HG02852 (cell line): ENCODE measurements at regions not wholly inside any gene's neighbourhood (a gene's known extent, or its start where the extent isn't known, plus 50 kb on each side); places are given as distances from the start of the nearest gene placed in this dataset.
"Not testable (repeated sequence)": the region's sequence is repeated elsewhere in the genome, so short reads cannot be mapped to it uniquely, and the experiment has no call there.

ENCODE experiments used
- ATAC-seq: cut with Tn5 transposase; IDR thresholded peaks from one replicate; pipeline ENCODE4 v1.9.1; 2021; ENCODE audit warnings: mild to moderate bottlenecking, moderate library complexity; ENCODE audit not compliant: unreplicated experiment

DNA sequence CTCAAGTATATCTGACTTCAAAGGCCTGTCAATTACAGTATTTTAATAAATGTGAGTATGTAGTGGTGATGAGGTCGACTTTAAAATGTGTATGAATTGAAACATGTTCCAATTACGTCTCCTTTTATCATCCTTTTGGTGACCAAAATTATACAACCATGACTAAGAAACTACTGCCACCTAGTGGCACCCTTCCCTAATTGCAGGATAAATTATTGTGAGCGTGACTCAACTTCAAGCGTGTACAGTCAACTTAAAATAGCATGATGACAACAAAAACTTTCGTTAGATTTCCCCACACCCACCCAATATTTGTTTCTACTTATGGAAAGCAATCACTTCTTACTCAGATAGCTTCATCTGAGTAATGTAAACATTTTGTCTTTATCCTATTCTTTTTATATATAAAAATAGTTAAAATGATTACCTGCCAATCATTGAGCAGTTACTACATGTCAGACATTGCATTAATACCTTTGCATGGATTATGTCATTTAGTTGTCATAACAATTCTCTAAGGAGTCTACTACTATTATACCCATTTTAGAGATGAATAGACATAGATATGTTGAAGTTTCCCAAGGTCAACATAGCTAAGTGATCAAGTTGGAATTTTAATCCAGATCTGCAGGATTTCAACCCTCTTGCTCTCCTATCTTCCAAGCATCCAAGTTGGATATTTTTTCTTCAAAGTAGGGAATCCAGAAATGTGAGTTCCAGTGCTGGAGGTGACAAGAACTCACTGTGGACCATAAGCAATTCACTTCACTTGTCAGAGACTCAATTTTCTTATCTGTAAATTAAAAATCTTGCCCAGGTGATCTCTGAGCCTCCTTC is 106.0 kb downstream of the MEX3B start:
- ATAC-seq = no peak

DNA sequence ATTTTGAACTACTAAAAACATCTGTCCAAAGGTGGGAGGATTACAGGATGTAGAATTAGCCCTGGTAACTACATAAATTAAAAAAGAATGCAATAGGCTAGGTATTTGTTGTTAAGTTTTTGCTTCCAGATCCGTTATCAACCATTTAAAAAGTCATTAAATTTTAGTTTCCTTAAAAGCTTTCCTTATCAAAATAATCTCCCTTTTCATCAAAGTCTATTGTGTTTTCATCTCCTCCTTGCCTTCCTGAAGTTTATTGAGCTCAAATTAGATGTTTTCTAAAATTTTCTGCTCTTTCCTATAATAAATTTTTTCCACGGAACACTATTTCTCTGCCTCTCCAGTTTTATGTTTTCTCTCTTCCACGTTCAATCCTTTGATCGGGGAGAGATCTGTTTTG is 108.6 kb downstream of the MEX3B start:
- no peak for ATAC-seq

DNA sequence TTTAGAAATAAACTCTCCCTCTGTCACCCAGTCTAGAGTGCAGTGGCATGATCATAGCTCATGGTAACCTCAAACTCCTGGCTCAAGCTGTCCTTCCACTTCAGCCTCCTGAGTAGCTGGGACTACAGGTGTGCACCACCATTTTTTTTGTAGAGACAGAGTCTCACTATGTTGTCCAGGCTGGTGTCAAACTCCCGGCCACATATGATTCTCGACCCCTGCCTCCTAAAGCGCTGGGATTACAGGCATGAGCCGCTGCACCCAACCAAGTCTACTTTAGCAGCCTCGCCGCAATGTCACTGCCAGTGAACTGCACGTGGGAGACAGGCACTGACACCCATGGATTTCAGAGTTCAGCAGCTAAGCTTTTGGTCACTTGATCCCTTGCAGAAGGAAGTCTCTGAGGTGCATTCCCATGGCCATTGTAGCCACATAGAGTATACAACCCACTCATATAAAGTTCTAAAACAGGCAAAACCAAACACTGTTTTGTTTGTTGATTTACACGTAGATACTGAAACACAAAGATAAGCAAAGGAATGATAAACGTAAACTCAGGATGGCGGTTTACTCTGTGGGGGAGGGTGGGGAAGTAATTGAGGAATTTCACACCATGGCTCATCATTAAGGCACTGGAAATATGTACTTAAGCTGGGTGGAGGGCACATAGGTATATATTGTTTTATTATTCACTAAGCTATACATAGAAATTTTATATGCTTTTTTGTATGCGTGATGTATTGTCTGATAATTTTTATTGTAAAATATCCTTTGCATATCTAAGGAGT is 115.0 kb downstream of the MEX3B start:
- no peak for ATAC-seq

DNA sequence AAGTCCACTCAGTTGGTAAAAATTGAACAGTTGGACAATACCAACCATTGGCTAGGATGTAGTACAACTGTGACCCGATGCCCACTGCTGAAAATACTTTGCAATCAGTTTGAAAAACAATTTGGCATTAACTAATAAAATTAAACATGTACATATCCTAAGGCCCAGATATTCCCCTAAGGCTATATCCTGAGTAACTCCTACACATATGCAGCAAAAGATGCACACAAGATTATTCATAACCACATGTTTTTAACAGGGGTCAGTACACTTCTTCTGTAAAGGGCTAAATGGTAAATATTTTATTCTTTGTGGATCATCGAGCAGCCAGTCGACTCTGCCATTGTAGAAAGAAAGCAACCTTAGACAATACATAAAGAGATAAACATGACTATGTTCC is 116.3 kb downstream of the MEX3B start:
- ATAC-seq = no peak

DNA sequence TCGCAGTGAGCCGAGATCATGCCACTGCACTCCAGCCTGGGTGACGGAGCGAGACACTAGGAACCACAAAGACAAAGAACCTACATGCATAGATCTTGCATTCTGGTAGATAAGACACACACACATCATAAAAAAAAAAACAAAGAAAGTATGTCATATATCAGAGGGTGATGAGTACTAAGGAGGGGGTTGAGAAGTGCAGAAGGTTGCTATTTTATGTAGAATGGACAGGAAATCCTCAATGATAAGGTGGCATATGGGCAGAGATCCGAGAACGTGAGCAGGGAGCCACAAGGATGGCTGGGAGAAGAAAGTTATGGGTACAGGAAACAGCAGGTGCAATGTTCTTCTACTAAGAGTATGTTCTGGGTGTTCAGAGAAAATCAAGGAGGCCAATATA is 118.8 kb downstream of the MEX3B start:
- ATAC-seq = no peak

DNA sequence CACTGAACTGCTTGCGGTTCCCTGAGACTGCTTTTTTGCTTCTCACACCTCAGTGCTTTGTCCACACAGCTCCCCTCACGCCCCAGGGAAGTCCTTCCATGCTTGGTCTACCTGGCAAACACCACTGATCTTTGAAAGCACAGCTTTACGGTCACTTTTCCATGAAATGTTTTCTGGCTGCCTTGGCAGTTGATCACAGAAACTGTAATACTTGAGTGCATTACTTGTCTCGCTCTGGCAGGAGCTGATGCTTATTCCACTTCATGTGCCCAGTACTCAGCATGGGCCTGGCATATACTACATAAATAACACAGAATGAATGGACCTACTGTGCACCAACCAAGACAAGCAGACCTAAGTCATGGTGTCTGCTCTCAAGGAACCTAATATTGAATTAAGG is 121.1 kb downstream of the MEX3B start:
- ATAC-seq = no peak

DNA sequence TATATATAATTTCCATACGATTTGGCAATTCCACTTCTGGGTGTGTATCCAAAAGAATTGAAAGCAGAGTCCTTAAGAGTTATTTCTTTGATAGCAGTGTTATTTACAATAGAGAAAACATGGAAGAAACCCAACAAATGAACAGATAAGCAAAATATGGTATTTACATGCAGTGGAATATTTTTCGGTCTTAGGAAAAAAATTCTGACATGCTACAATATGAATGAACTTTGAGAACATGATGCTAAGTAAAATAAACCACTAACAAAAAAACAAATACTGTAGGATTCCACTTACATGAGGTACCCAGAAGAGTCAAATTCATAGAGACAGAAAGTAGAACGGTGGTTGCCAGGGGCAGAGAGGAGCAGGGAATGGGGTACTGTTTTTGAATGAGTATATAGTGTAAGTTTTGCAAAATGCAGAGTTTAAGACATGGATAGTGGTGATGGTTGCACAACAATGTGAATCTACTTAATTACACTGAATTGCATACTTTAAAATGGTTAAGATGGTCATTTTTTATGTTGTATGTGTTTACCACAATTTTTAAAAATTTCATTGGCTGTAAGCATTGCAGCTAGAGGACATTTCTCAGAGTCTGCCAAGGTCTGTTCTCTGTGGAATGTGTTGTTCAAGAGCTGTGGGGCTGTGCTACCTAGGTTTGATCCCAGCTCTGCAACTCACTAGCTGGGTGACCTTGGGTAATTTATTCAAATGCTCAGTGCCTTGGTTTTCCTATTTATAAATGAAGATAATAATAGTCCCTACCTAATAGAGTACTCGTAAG is 122.1 kb downstream of the MEX3B start:
- no peak for ATAC-seq

DNA sequence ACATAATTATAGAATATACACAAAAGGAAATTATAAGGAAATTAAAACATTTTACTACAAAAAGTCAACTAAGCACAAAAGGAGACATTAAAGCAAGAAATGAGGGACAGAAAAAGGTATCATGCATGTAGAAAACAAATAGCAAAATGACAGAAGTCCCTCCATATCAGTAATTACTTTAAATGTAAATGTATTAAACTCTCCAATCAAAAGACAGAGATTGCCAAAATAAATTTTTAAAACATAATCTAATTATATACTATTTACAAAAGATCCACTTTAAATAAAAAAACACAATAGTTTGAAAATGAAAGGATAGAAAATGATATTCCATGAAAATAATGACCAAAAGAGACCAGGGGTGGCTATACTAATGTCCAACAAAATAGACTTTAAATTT is 123.7 kb downstream of the MEX3B start:
- ATAC-seq = no peak

DNA sequence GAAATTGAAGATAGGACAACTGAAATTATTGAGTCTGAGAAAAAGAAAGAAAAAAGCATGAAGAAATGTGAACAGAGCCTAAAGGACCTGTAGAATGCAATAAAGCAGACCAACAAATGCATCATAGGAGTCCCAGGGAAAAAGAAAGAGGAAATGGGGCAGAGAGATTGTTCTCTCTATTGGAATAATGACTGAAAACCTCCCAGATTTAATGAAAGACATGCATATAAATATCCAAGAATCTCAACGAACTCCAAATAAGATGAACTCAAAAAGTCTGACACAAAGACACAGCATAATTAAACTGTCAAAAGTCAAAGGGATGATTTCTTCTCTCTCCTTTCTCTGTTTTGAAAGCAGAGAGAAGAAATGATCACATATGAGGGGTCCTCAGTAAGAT is 124.7 kb downstream of the MEX3B start:
- no peak for ATAC-seq

DNA sequence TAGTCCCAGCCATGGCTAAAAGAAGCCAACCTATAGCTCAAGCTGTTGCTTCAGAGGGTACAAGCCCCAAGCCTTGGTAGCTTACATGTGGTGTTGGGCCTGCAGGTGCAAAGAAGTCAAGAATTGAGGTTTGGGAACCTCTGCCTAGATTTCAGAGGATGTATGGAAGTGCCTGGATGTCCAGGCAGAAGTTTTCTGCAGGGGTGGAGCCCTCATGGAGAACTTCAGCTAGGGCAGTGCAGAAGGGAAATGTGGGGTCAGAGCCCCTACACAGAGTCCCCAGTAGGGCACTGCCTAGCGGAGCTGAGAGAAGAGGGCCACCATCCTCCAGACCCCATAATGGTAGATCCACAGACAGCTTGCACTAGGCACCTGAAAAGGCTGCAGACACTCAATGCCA is 127.1 kb downstream of the MEX3B start:
- not testable (repeated sequence) for ATAC-seq

DNA sequence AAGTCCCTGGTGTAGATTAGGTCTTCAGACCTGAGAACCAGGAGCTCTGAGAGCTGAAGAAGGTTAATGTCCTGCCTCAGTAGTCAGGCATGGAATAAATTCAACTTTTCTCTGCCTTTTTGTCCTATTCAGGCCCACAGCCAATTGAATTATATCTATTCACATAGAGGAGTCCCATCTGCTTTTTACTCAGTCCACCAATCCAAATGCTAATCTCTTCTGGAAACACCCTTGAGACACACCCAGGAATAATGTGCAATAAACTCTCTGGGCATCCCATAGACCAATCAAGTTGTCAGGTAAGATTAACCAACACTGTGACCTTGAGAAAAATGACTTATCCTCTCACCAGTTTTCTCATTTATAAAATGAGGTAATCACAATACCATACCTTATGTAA is 129.4 kb downstream of the MEX3B start:
- no peak for ATAC-seq

DNA sequence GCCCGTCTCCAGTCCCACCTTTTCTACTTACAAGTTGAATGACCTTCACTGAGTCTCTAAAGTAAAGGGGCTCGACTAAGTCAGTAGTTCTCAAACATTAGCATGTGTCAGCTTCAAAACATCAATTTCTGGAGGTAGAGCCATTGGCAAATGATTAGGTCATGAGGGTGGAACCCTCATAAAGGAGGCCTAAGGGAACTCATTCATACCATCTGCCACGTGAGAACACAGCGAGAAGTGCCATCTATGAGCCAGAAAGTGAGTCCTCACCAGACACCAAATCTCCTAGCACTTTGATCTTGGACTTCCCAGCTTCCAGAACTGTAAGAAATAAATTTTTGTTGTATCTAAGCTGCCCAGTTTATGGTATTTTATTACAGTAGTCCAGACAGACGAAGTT is 129.8 kb downstream of the MEX3B start:
- no peak for ATAC-seq

DNA sequence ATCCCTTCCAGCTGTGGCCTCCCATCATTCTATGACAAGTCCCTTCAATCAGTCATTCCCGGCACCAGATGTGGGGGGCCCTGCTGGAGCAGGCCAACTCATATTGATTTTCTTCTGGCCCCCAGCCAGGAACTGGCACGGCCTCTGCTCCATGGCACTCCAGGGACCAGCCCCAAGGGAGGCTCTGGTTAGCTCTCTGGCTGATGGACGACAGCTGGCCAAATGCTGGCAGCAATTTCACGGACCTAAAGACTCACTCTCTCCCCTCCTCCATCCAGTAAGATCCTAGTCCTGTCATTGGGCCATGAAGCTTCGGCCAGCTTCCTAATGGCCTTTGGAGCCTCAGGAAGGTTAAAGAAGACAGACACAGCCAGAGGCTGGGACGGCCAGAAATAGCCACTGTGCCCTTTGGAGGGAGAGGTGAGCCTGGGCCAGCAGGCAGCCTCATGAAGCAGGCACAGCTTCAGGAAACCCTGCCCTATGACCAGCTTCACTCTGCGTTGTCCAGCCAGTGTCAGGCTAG is 131.0 kb downstream of the MEX3B start:
- ATAC-seq = no peak

DNA sequence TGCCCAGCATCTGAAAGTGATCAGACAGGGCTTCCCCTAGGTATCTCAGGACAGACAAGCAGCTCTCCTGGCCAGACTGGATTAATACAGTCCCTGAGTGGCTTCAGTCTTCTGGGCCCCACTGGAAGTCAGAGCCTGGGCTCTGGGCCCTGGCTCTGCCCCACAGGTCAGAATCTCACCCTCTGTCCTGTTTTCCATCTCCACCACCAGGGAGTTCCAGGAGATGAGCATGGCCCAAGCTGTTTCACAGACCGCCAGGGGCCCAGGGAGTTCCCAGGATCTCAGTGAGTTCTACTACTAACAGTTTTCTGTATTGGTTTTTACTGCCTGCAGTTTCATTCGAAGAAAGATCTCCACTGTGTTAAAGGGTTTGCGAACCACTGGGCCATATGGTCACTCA is 131.5 kb downstream of the MEX3B start:
- ATAC-seq = no peak

DNA sequence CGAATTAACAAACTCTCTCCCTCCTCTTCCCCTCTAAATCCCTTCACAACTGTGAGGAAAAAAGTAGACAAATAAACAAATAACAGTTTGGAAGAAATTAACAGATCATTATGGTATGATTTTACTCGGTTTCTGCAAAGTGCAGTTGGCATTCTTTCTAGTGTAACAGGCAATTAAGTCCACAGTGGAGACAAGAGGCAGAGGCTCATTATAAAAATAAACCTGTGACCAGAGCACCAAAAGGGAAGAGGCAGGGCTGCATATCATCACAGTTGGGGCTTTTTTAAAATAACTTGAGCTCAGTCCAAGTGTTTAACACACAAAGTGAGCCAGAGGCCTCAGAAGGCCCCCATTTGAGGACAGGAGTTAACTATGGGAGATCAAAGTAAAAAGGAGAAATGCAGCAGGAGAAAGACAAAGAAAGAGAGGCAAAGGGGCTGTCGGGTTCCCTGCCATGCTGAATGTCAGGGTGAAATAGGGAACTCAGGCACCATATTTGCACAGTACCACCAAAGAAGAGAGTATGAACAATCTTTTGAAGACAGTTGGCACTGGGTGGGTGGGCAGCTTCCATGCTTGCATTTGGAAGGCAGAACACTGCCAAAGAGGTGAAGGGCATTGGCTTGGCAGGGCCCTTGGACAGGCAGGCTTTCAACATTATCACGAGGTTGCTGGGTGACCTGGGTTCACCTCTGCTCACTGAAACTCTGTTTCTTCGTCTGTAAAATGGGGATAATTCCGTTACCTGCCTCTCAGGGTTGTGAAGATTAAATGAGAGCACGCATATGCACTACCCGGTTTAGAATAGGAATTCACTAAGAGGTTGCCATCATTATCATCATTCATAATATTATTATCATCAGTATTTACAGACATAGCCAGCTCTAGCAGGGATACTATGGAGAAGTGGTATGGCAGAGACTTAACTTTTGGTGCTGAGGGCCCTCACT is 134.5 kb downstream of the MEX3B start:
- ATAC-seq = no peak

DNA sequence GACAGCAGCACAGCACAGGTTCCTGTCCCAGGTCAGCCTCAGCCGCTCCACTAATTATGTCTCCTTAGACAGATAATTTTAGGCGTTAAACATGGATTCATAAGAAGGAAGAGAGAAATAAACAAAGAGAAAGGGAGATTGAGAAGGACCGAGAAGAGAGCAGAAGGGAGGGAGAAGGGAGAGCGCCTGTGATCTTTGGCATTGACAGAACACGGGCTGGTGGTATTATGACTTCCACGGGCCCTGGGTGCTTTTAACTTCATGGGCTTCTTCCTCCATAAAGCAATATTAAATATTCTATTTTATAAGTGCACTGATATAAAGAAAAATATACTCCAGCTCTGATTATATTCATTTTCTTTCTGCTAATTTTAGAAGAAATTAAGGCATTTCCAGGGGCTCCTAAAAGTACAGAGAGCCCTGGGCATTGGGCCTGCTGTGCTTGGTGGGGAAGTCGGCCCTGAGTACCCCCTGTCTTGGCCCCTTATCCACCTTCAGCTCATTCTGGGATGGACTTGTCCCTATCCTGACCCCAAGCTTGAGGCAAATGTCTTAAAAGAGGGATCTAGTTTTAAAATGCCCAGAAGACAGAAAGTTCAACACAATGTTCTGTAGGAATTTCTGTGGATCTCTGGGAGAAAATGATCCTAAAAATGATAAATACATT is 135.3 kb downstream of the MEX3B start:
- ATAC-seq = no peak

DNA sequence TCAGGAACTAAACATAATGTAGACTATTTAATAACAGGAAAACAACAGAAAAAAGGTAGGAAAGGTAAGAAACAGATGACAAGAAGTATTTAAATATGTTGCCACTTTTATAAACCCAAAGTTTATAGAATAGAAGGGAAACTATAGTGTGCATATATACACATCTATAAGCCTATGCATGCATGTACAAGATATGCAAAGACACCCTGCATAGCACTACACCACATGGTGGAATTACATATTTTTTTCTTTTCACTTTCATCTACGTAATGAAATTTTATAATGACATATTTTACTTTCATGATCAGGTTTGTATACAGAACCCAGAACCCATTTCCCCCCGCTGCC is 136.8 kb downstream of the MEX3B start:
- no peak for ATAC-seq

DNA sequence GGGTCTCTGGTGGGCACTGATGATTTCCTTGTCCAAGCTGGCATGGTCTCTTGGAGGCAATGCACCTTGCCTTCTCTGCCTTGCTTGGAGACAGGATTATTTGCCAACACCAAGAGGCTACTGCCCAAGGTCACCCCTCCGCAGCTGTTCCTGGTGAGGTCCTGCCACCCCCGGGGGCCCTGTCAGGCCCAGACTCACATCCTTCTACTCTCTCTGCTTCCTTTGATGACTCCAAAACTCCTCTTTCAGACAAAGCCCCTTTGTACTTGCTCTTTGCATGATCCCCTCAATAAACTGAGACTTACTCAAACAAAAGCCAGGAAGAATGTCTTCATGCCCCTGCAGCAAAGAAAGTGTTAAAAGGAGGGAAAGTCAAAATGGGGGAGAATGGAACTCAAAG is 137.7 kb downstream of the MEX3B start:
- no peak for ATAC-seq

DNA sequence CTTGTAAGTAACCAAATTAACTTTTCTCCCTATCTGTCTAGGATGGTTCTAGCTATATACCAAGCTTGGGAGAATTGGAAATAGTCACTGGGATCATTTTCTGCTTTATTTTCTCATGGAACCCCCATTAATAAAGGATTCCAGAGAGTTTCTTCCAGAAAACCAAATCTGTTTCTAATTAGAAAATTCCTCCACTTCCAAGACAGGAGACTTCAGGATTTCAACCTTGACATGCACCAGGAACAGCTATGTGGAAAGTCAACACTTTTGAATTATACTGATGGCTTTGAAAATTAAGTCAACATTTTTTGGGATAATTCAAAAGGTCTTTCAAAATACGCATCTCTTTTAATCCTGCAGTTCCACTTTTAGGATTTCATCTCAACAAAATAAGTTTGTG is 138.3 kb downstream of the MEX3B start:
- no peak for ATAC-seq

DNA sequence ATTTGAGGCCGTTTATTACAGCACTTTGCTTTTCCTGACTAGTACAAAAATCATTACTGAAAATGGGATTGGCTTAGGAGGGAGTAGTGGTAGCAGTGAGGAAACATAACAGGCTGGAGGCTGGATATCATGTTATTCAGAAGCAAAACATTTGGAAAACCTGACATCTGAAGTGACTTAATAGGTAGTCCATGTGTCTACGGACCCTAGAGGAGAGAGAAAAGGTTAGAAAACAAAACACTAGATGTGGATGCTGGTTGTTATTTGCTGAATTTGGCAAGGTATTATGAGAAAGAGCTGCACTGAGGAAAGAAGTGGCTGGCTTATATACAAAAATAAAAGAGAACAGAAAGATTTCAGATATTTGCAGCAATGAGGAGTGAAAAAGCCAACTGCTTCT is 139.9 kb downstream of the MEX3B start:
- no peak for ATAC-seq
